H1 (cell line): ENCODE measurements at regions not wholly inside any gene's neighbourhood (a gene's known extent, or its start where the extent isn't known, plus 50 kb on each side); places are given as distances from the start of the nearest gene placed in this dataset.
A peak's percentile ranks its signal among the peaks of the same experiment; 100 is the strongest.
"Not testable (repeated sequence)": the region's sequence is repeated elsewhere in the genome, so short reads cannot be mapped to it uniquely, and the experiment has no call there.

Experiments used
- CTCF ChIA-PET: fragments of 300-600 bp; sonication (Branson Sonifier 250); formaldehyde crosslinking; loops from one replicate; lab custom pipeline; 2021; ENCODE audit not compliant: partially characterized antibody; lab: Charles Lee
- POLR2A ChIA-PET: fragments of 300-600 bp; sonication (Branson Sonifier 250); formaldehyde crosslinking; loops from one replicate; lab custom pipeline; 2021; ENCODE audit warnings: inconsistent platforms; ENCODE audit not compliant: partially characterized antibody; lab: Charles Lee
- DNase-seq, 2 experiments: peaks; one replicate each; pipeline versions ENCODE4 v3.0.0 to v3.0.0-alpha.2; 2010 to 2022; ENCODE audit warnings: low spot score in 2 of 2, low read depth in 1 of 2, mixed read lengths in 1 of 2
- FAIRE-seq: peaks from 2 replicates; lab custom pipeline; 2011; peaks lifted over from hg19 to GRCh38; lab: Jason Lieb, UNC
- H2AFZ ChIP-seq: 2 replicates; pipeline ENCODE4 v1.8.1; 2012; ENCODE audit warnings: low read length, inconsistent platforms
- H2AK5ac ChIP-seq: 2 replicates; pipeline ENCODE4 v1.6.1; 2013; ENCODE audit warnings: low read depth, low read length
- H2BK120ac ChIP-seq: replicated peaks from 2 replicates; pipeline ENCODE3; 2013; ENCODE audit warnings: low read depth, low read length, inconsistent platforms
- H2BK12ac ChIP-seq: 2 replicates; pipeline ENCODE4 v1.6.1; 2013; ENCODE audit warnings: low read depth, low read length
- H2BK15ac ChIP-seq: 2 replicates; pipeline ENCODE4 v1.6.1; 2013; ENCODE audit warnings: low read length
- H2BK20ac ChIP-seq: 2 replicates; pipeline ENCODE4 v1.6.1; 2013; ENCODE audit warnings: low read length
- H2BK5ac ChIP-seq: 2 replicates; pipeline ENCODE4 v1.6.1; 2013; ENCODE audit warnings: low read depth, low read length
- H3K14ac ChIP-seq: 2 replicates; pipeline ENCODE4 v1.6.1; 2013; ENCODE audit warnings: inconsistent platforms; ENCODE audit not compliant: insufficient read length
- H3K18ac ChIP-seq: 2 replicates; pipeline ENCODE4 v1.6.1; 2013; ENCODE audit warnings: low read length; ENCODE audit errors: extremely low read depth
- H3K23ac ChIP-seq: 2 replicates; pipeline ENCODE4 v1.6.1; 2013; ENCODE audit warnings: inconsistent platforms; ENCODE audit not compliant: insufficient read length
- H3K23me2 ChIP-seq: 2 replicates; pipeline ENCODE4 v1.6.1; 2013; ENCODE audit warnings: low read depth, low read length
- H3K27ac ChIP-seq: 2 replicates; pipeline ENCODE4 v1.6.1; 2011; ENCODE audit warnings: low read depth, low read length, inconsistent platforms
- H3K27me3 ChIP-seq, 4 experiments: replicated peaks in 1 of 4; 1 replicate in 1 of 4; 2 replicates in 3 of 4; pipeline versions ENCODE4 v1.6.1 to v1.8.1; 2011 to 2013; ENCODE audit warnings: low read length in 3 of 4, mild to moderate bottlenecking in 3 of 4, inconsistent platforms in 2 of 4, mixed read lengths in 2 of 4, moderate library complexity in 1 of 4; ENCODE audit not compliant: control insufficient read depth in 3 of 4, insufficient read depth in 3 of 4; ENCODE audit errors: extremely low read depth in 1 of 4
- H3K36me3 ChIP-seq, 4 experiments: 2 replicates each; pipeline versions ENCODE4 v1.6.1 to v1.8.1; 2011 to 2013; ENCODE audit warnings: mild to moderate bottlenecking in 4 of 4, low read length in 3 of 4, moderate library complexity in 2 of 4, control low read depth in 1 of 4, inconsistent platforms in 1 of 4; ENCODE audit not compliant: insufficient read depth in 4 of 4, control insufficient read depth in 2 of 4
- H3K4ac ChIP-seq: replicated peaks from 2 replicates; pipeline ENCODE3; 2013; ENCODE audit warnings: low read length, low read depth, mixed read lengths, inconsistent platforms; ENCODE audit not compliant: insufficient read length
- H3K4me1 ChIP-seq, 4 experiments: replicated peaks in 1 of 4; 1 replicate in 1 of 4; 2 replicates in 3 of 4; pipeline versions ENCODE4 v1.6.1 to v1.8.1; 2011 to 2013; ENCODE audit warnings: low read length in 3 of 4, inconsistent platforms in 2 of 4, mixed read lengths in 1 of 4; ENCODE audit not compliant: insufficient read depth in 4 of 4, control insufficient read depth in 3 of 4
- H3K4me2 ChIP-seq, 2 experiments: 2 replicates each; pipeline versions ENCODE4 v1.6.1 to v1.8.1; 2011 to 2013; ENCODE audit warnings: low read depth in 2 of 2, low read length in 2 of 2, control low read depth in 1 of 2, inconsistent platforms in 1 of 2, mild to moderate bottlenecking in 1 of 2; ENCODE audit not compliant: insufficient read depth in 1 of 2
- H3K4me3 ChIP-seq, 4 experiments: fragments of 200-600, 300-600 bp in 1 of 4; sonication (generic), shearing (Covaris generic), sonication (Bioruptor Twin) in 1 of 4; 2 replicates each; pipeline versions ENCODE4 v1.5.1 to v1.8.1; 2011 to 2016; ENCODE audit warnings: low read length in 4 of 4, low read depth in 3 of 4, control low read depth in 2 of 4, inconsistent platforms in 2 of 4, mild to moderate bottlenecking in 2 of 4, mixed read lengths in 1 of 4, moderate library complexity in 1 of 4; ENCODE audit not compliant: insufficient read depth in 2 of 4; ENCODE audit errors: extremely low read depth in 1 of 4
- H3K56ac ChIP-seq: replicated peaks from 2 replicates; pipeline ENCODE3; 2013; ENCODE audit warnings: low read depth, mild to moderate bottlenecking, mixed read lengths, low read length, inconsistent platforms; ENCODE audit not compliant: insufficient read length
- H3K79me1 ChIP-seq: 2 replicates; pipeline ENCODE4 v1.6.1; 2013; ENCODE audit warnings: low read depth, low read length, control low read depth
- H3K79me2 ChIP-seq, 2 experiments: 2 replicates each; pipeline versions ENCODE4 v1.6.1 to v1.8.1; 2012 to 2013; ENCODE audit warnings: low read length in 2 of 2, mild to moderate bottlenecking in 2 of 2, inconsistent platforms in 1 of 2; ENCODE audit not compliant: insufficient read depth in 2 of 2, control insufficient read depth in 1 of 2
- H3K9ac ChIP-seq, 4 experiments: replicated peaks in 1 of 4; 1 replicate in 1 of 4; 2 replicates in 3 of 4; pipeline versions ENCODE4 v1.6.1 to v1.8.1; 2011 to 2013; ENCODE audit warnings: low read depth in 3 of 4, low read length in 3 of 4, control low read depth in 2 of 4, mild to moderate bottlenecking in 2 of 4, moderate library complexity in 2 of 4, inconsistent platforms in 1 of 4; ENCODE audit errors: extremely low read depth in 1 of 4
- H3K9me3 ChIP-seq, 2 experiments: 2 replicates each; pipeline versions ENCODE4 v1.6.1 to v1.8.1; 2012 to 2013; ENCODE audit warnings: mild to moderate bottlenecking in 2 of 2, moderate library complexity in 2 of 2, control low read depth in 1 of 2, inconsistent platforms in 1 of 2, low read depth in 1 of 2, low read length in 1 of 2, mixed read lengths in 1 of 2; ENCODE audit not compliant: insufficient read depth in 2 of 2
- H4K20me1 ChIP-seq, 2 experiments: replicated peaks in 1 of 2; 2 replicates each; pipeline versions ENCODE3 to v1.8.1; 2011 to 2013; ENCODE audit warnings: inconsistent platforms in 2 of 2, low read length in 2 of 2, mild to moderate bottlenecking in 1 of 2; ENCODE audit not compliant: insufficient read depth in 2 of 2, control insufficient read depth in 1 of 2
- H4K5ac ChIP-seq: 2 replicates; pipeline ENCODE4 v1.6.1; 2013; ENCODE audit warnings: low read length, low read depth, mixed read lengths, inconsistent platforms; ENCODE audit not compliant: insufficient read length
- H4K8ac ChIP-seq: 2 replicates; pipeline ENCODE4 v1.8.0; 2013; ENCODE audit warnings: mild to moderate bottlenecking, moderate library complexity, low read length, inconsistent platforms; ENCODE audit not compliant: insufficient read depth; ENCODE audit errors: extremely low read depth
- H4K91ac ChIP-seq: replicated peaks from 2 replicates; pipeline ENCODE3; 2013; ENCODE audit warnings: low read length, mixed read lengths, inconsistent platforms; ENCODE audit not compliant: insufficient read length
- CBX5 ChIP-seq: fragments of 300-800, 300-1000 bp; sonication (generic); IDR thresholded peaks from 2 replicates; pipeline ENCODE4 v1.7.1; 2016; ENCODE audit warnings: antibody characterized with exemption, low read length, low read depth
- WGBS, 2 experiments: shearing (Covaris generic) in 1 of 2; methylation state at CpG; one replicate each; pipeline versions ENCODE4 v1.1.6 to v1.1.7; 2013 to 2015; ENCODE audit warnings: low lambda C conversion rate in 2 of 2, mixed read lengths in 2 of 2, inconsistent platforms in 1 of 2, low coverage in 1 of 2, missing lambda C conversion rate in 1 of 2; ENCODE audit not compliant: insufficient replicate concordance in 2 of 2, insufficient coverage in 1 of 2, insufficient read length in 1 of 2; ENCODE audit errors: extremely low coverage in 1 of 2, missing lambda C conversion rate in 1 of 2; 5-methylcytosine and 5-hydroxymethylcytosine counted together

GRCh38 chr20:29330429-29331115, 1926.9 kb upstream of the DEFB115 start:
- H2BK5ac ChIP-seq, H3K23me2 ChIP-seq, H3K4ac ChIP-seq, H2BK12ac ChIP-seq, H3K9ac ChIP-seq, H2AFZ ChIP-seq, POLR2A ChIA-PET, H4K5ac ChIP-seq, H3K23ac ChIP-seq, H2BK15ac ChIP-seq, H2AK5ac ChIP-seq, H3K4me3 ChIP-seq, H4K91ac ChIP-seq, H3K27ac ChIP-seq, FAIRE-seq, H3K14ac ChIP-seq, H3K36me3 ChIP-seq, H3K4me2 ChIP-seq, H3K4me1 ChIP-seq, DNase-seq, H3K79me2 ChIP-seq, H2BK20ac ChIP-seq, H3K27me3 ChIP-seq, H2BK120ac ChIP-seq, H3K79me1 ChIP-seq, H4K8ac ChIP-seq, H3K18ac ChIP-seq, H4K20me1 ChIP-seq, H3K56ac ChIP-seq, CTCF ChIA-PET: not testable (repeated sequence)
- H3K9me3 ChIP-seq: peaks cover 49% of the 10 kb centered on the region in 2 experiments
- peak; percentile 51; the same call in 1 of the 2 replicates for TF ChIP-seq CBX5
- 61% methylated on average over 10 of the region's 10 CpGs; no CpG with 5 or more reads in 1 of the 2 experiments for WGBS, 2 experiments
